HepG2 (cell line): ENCODE measurements at regions not wholly inside any gene's neighbourhood (a gene's known extent, or its start where the extent isn't known, plus 50 kb on each side); places are given as distances from the start of the nearest gene placed in this dataset.

Experiments used
- CTCF ChIP-seq: sonication (generic); formaldehyde crosslinking; IDR thresholded peaks from 2 replicates; pipeline ENCODE4 v1.5.0; 2020; ENCODE audit warnings: mild to moderate bottlenecking, missing genetic modification reagents, moderate library complexity
- MTA3 ChIP-seq: sonication (generic); formaldehyde crosslinking; IDR thresholded peaks from 2 replicates; pipeline ENCODE4 v1.4.0; 2020; ENCODE audit warnings: missing genetic modification reagents
- RAD21 ChIP-seq: fragments of 450-650 bp; formaldehyde crosslinking; IDR thresholded peaks from 2 replicates; pipeline ENCODE4 v1.5.0; 2020; ENCODE audit warnings: mild to moderate bottlenecking
- SRF ChIP-seq: IDR thresholded peaks from 2 replicates; pipeline ENCODE4 v1.6.1; 2011; ENCODE audit warnings: mild to moderate bottlenecking, low read depth, low read length, moderate library complexity
- TAF1 ChIP-seq: sonication (generic); formaldehyde crosslinking; IDR thresholded peaks from 2 replicates; pipeline ENCODE4 v1.4.0; 2020; ENCODE audit warnings: missing genetic modification reagents
- ZBTB7A ChIP-seq: sonication (generic); formaldehyde crosslinking; IDR thresholded peaks from 2 replicates; pipeline ENCODE4 v1.8.0; 2022; ENCODE audit warnings: mild to moderate bottlenecking, missing genetic modification reagents
- ZMYM4 ChIP-seq: sonication (generic); formaldehyde crosslinking; IDR thresholded peaks from 2 replicates; pipeline ENCODE4 v1.8.1; 2023; ENCODE audit warnings: mild to moderate bottlenecking, missing genetic modification reagents

GRCh38 chr12:127070515-127071157, 1196.3 kb upstream of the TMEM132C start:
- TF ChIP-seq ZBTB7A (CRISPR knock-in tag) (no peak), RAD21 (CRISPR knock-in tag) (no peak), TAF1 (CRISPR knock-in tag) (no peak), ZMYM4 (no peak), CTCF (no peak), SRF (no peak), MTA3 (CRISPR knock-in tag) (no peak)
